ENCODE measurements at regions not wholly inside any gene's neighbourhood (a gene's known extent, or its start where the extent isn't known, plus 50 kb on each side); places are given as distances from the start of the nearest gene placed in this dataset.

DNA sequence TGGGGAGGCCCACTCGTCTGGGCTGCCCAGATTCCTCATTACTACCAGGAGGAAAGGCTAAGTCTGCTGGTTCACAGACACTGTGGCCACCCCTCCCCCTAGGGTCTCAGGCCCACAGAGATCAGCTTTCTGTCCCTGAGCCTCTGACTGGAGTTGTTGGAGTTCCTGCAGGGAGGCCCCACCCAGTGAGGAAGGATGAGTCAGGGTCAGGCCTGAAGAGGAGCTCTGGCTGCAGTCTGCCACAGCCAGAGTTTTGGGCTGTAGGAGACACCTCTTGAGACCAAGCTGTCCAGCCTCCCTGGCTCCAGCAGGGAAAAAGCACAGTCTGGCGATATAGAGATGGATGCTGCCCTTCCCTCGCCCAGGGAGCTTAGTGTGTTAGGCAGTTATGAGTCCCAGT, 720.9 kb upstream of the SEMA6D start:
- TF ChIP-seq EZH2 (optimal IDR thresholded peaks at IDR 0.05; ENCODE audit: low read depth, low read length) (no peak), EZH2phosphoT487 (IDR thresholded peaks at IDR 0.05; ENCODE audit: low read length) (no peak)
- TF ChIP-seq, protein P1, sequence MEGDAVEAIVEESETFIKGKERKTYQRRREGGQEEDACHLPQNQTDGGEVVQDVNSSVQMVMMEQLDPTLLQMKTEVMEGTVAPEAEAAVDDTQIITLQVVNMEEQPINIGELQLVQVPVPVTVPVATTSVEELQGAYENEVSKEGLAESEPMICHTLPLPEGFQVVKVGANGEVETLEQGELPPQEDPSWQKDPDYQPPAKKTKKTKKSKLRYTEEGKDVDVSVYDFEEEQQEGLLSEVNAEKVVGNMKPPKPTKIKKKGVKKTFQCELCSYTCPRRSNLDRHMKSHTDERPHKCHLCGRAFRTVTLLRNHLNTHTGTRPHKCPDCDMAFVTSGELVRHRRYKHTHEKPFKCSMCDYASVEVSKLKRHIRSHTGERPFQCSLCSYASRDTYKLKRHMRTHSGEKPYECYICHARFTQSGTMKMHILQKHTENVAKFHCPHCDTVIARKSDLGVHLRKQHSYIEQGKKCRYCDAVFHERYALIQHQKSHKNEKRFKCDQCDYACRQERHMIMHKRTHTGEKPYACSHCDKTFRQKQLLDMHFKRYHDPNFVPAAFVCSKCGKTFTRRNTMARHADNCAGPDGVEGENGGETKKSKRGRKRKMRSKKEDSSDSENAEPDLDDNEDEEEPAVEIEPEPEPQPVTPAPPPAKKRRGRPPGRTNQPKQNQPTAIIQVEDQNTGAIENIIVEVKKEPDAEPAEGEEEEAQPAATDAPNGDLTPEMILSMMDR (IDR thresholded peaks at IDR 0.05; ENCODE audit: low read length): no peak

Data from MM.1S (cell line).